ENCODE measurements at regions not wholly inside any gene's neighbourhood (a gene's known extent, or its start where the extent isn't known, plus 50 kb on each side); places are given as distances from the start of the nearest gene placed in this dataset.

GRCh38 chr7:113232885-113233284, 114.5 kb upstream of the SMIM30 start:
- TF ChIP-seq CTCF (IDR thresholded peaks at IDR 0.05) (no peak), POLR2A (IDR thresholded peaks at IDR 0.05) (no peak), EP300 (IDR thresholded peaks at IDR 0.05) (no peak), POLR2AphosphoS5 (IDR thresholded peaks at IDR 0.05) (no peak)

GRCh38 chr7:113230691-113231090, 112.3 kb upstream of the SMIM30 start:
- WGBS, 2 donors, result 86 to 90% methylated on average over 2 of the region's 2 CpGs
- H3K36me3 ChIP-seq, result no peaks in the 10 kb centered on the region
- intact Hi-C loops (cut with DNase I), result no loop called here

More at GRCh38 chr7:113232885-113233284, 114.5 kb upstream of the SMIM30 start:
- DNase-seq, result no peak
- Histone ChIP-seq H3K27ac (no peak overlapping the region), H3K27me3 (no peaks in the 10 kb centered on the region), H3K9me3 (no peaks in the 10 kb centered on the region), H3K4me1 (no peaks in the 10 kb centered on the region), H3K4me3 (no peak overlapping the region), H3K36me3 (no peaks in the 10 kb centered on the region)
- 83 to 89% methylated on average over 2 of the region's 2 CpGs for WGBS, 2 donors
- intact Hi-C loops (cut with DNase I), result no loop called here

GRCh38 chr7:113217314-113217713, 99.0 kb upstream of the SMIM30 start:
- WGBS, 2 donors, result 7 to 33% methylated on average over 4 of the region's 4 CpGs
- H3K27me3 ChIP-seq, result no peaks in the 10 kb centered on the region
- intact Hi-C loops (cut with DNase I), result no loop called here
- no peak for DNase-seq
- no peaks in the 10 kb centered on the region for H3K4me1 ChIP-seq
- no peak overlapping the region for H3K27ac ChIP-seq
- no peak overlapping the region for H3K4me3 ChIP-seq
- no peaks in the 10 kb centered on the region for H3K9me3 ChIP-seq
- TF ChIP-seq EP300 (IDR thresholded peaks at IDR 0.05), result no peak
- no peak for TF ChIP-seq POLR2A (IDR thresholded peaks at IDR 0.05)
- TF ChIP-seq CTCF (IDR thresholded peaks at IDR 0.05), result no peak
- no peak for TF ChIP-seq POLR2AphosphoS5 (IDR thresholded peaks at IDR 0.05)
- H3K36me3 ChIP-seq, result no peaks in the 10 kb centered on the region

More at GRCh38 chr7:113230691-113231090, 112.3 kb upstream of the SMIM30 start:
- Histone ChIP-seq H3K9me3 (peaks cover 0 to 3% (median 0%) of the 10 kb centered on the region in 4 donors), H3K27ac (no peak overlapping the region), H3K4me1 (no peaks in the 10 kb centered on the region), H3K4me3 (no peak overlapping the region), H3K27me3 (no peaks in the 10 kb centered on the region)
- no peak for DNase-seq
- TF ChIP-seq EP300 (IDR thresholded peaks at IDR 0.05) (no peak), CTCF (IDR thresholded peaks at IDR 0.05) (no peak), POLR2A (IDR thresholded peaks at IDR 0.05) (no peak), POLR2AphosphoS5 (IDR thresholded peaks at IDR 0.05) (no peak)

GRCh38 chr7:113216038-113216437, 97.7 kb upstream of the SMIM30 start:
- H3K4me1 ChIP-seq, result no peaks in the 10 kb centered on the region
- DNase-seq, result no peak
- H3K27me3 ChIP-seq, result no peaks in the 10 kb centered on the region
- H3K4me3 ChIP-seq, result no peak overlapping the region
- WGBS, 2 donors, result 58 to 68% methylated on average over 1 of the region's 1 CpG
- H3K36me3 ChIP-seq, result no peaks in the 10 kb centered on the region
- no peak for TF ChIP-seq EP300 (IDR thresholded peaks at IDR 0.05)
- TF ChIP-seq POLR2AphosphoS5 (IDR thresholded peaks at IDR 0.05), result no peak
- no peak for TF ChIP-seq CTCF (IDR thresholded peaks at IDR 0.05)
- TF ChIP-seq POLR2A (IDR thresholded peaks at IDR 0.05), result no peak
- intact Hi-C loops (cut with DNase I), result no loop called here
- no peaks in the 10 kb centered on the region for H3K9me3 ChIP-seq
- no peak overlapping the region for H3K27ac ChIP-seq
